T-helper 2 cell treated with Interferon-gamma antibody and Interleukin-4, amounts not matched to agents 100 ng/mL and 5 ng/mL, for 36 hours (primary cell): ENCODE measurements at regions not wholly inside any gene's neighbourhood (a gene's known extent, or its start where the extent isn't known, plus 50 kb on each side); places are given as distances from the start of the nearest gene placed in this dataset.

Experiments
- intact Hi-C: fragments of 100-400 bp; cut with micrococcal nuclease; formaldehyde crosslinking; loops from one replicate; pipeline ENCODE4 v1.15.1; 2023

DNA sequence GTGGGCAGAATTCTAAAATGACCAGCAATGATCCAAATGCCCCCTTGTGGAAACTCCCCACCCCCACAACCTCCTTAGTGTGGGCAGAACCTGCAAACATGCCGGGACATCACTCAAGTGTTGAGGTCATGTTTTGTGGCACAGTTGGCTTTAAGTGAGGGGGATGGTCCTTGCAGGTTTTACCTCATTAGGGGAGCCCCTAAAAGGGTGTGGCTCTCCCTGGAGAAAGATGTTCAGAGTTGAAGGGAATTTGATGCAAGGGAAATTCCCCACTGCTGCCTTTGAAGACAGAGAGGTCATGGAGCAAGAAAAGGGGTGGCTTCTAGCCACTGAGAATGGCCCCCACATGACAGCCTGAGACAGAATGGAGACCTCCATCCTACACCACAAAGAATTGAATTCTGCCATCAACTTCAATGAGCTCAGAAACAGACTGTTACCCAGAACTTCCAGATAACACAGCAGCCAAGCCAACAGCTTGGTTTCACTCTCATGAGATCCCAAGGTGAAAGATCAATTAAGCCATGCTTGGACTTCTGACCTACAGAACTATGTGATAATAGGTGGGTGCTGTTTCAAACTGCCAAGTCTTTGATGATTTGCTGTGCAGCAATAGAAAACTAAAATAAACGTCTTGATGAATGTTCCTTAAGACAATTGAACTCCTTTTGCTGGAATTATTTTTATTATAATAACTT, 103.4 kb downstream of the MED10 start:
- intact Hi-C loops = no loop called here

DNA sequence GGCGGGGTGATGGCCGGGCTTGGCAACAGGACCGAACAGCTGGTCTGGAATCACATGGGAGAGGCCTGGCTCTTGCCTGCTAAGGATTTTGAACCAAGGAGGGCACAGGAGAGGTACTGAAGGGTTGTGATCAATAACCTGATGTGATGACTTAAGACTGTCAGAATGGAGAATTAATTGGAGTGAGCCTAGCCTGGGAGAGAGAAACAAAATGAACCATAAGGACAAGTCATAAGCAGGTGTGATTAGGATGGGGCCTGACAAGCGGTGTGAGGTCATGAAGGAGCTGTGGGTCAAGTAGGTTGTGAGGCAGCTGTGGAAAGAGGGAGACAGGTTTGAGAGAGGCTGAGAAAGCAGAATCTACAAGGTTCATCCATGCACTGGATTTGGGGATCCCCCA, 104.6 kb downstream of the MED10 start:
- intact Hi-C loops = no loop called here

DNA sequence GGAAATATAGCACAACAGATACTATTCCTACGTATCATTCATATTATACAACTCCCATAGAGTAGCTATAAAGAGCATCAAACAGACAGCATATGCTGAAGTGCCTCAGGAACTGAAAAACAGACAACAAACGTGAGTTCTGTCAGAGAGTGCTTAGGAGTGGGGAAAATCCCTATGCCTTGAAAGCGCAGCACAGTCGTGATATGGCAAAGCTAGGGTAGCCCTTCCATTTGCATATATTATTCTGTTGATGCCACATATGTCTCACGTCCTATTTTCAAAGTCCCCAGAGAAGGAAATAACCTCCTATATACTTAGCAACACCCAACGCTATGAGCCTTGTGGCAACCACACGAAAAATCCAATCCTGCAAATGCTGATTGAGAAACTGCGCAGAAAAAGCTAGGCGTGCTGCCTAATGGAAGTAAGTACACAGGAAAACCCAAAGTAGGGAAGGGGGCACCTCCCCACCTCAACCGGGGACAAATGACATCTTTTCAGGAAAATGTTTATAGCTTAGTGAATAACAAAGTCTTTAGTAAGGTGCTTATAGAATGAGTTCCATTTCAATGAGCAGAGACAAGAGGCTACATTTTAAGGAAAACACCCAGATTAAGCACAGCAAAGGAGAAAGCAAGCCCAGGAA, 105.1 kb downstream of the MED10 start:
- intact Hi-C loops = no loop called here

DNA sequence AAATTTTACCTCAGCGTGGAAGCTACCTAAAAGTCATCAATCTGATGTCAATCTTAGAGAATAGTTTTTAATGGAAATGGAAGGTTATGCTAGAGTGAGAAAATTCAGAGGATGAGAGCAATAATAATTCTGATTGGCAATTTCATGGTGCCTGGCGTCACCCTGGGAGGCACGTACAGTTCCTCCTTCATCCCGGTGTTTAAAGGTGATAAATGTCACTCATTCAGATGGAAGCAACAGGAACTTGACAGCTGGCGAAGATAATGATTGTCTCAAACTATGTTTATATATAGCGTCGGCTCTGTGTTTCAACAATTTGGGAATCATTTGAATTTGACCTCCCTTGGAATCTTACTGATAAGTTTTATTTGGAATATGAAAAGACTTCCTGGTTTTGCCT, 108.4 kb downstream of the MED10 start:
- intact Hi-C loops = no loop called here

DNA sequence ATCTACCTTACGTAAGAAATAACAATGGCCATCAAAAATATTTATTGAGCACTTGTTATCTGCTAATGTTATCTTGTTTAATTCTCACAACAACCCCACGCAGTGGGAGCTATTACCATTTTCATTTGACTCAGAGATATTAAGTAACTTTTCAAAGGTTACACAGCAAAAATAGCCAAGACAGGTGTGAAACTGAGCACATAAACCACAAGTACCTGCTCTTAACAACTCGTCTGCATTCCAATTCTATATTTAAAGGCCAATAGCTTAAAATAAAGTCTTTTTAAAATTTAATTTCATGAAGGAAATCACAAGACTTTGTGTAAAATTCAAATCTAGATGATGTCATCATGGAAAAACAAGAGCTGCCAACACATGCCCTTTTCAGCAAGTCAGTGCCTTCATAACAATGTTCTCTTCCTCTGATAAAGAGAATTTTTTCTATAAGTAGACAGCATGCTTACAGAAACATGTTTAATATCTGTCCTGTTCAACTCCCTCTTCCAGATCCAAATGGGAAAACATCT, 111.6 kb downstream of the MED10 start:
- intact Hi-C loops = no loop called here

DNA sequence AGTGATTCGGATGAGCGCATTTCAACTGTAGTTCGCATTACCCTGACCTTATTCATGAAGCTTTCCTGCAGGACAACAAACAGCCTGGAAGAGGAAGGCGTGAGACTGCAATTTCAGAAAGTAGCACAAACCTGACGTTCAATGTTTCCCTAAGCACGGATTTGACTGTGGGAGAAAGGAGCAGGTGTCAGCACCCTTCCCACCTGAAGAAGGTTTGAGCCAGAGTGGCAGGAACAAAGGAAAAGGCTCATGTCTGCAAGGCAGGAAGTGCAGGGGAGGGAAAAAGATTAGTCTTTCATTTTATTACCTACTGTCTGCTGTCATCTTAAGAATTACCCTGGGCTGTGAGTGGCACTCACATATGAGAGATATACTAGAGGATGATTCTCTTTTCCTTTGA, 114.0 kb downstream of the MED10 start:
- intact Hi-C loops = no loop called here

DNA sequence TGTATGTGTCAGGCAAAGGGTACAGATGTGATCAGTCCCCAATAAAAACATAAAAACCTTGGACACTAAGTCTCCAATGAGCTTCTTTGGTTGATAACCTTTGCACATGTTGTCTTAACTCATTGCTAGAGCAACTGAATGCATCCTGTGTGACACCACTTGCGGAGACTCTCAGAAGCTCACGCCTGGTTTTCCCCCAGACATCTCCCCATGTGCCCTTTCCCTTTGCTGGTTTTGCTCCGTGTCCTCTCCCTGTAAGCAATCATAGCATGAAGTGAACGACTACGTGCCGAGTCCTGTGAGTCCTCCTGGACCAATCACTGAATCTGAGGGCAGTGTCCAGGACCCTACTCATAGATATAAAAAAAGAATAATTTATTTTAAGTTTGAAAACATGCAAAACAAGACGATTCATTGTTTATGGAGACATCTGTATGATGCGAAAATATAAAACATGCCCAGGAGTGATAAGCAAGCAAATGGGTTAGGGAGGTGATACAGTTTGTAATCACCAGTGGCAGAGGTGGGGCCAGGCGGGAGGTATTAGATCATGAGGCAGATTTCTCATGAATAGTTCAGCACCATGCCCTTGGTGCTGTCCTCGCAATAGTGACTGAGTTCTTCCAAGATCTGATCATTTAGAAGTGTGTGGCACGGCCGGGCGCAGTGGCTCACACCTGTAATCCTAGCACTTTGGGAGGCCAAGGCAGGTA, 115.5 kb downstream of the MED10 start:
- intact Hi-C loops = no loop called here

DNA sequence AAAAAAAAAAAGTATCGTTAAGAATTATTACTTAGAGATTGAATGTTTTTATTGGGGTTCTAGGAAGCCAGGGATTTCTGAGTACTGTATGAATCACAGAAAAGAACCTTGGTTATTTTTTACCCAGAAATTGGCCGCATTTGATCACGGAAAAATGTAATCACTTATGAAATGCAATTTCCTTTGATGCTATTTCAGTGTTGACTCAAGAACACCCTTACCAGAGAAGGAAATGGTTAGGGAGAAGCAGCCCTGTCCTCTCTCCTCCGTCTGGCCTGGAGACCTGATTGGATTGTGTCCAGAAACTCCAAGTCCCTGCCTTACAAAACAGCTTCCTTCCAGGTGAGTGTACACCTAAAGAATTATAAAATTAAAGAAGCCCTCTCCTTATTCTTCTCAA, 116.7 kb downstream of the MED10 start:
- intact Hi-C loops = no loop called here

DNA sequence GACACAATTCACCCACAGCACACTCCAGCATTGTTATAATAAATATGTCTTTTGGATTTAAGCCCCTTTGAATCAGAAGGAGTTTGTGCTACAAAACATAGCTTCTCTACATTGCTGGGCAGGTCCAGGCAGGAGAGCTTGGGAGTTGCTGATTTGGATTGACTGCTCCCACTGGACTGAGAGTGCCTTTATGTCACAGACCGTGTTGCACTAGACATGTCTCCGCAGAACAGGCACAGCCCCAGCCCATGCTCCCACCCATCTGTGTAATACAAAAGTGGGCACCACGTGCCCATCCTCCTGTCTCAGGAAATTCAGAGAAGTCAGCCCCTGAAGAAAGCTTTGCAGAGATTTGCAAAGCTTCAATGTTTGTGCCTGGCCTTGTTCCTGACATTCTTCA, 117.1 kb downstream of the MED10 start:
- intact Hi-C loops = no loop called here

DNA sequence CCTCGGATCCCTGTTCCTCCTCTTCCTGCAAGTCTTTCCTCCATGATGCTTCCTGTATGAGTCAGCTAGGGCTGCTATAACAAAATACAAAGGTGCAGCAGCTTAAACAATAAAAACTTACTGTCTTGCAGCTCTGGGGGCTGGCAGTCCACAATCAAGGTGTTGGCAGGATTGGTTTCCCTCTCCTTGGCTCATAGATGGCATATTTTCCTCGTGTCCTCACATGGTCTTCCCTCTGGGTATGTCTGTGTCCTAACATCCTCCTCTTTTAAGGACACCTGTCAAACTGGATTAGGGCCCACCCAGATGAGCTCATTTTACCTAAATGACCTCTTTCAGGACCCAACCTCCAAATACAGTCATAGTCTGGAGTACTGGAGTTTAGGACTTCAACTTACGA, 117.5 kb downstream of the MED10 start:
- intact Hi-C loops = no loop called here

DNA sequence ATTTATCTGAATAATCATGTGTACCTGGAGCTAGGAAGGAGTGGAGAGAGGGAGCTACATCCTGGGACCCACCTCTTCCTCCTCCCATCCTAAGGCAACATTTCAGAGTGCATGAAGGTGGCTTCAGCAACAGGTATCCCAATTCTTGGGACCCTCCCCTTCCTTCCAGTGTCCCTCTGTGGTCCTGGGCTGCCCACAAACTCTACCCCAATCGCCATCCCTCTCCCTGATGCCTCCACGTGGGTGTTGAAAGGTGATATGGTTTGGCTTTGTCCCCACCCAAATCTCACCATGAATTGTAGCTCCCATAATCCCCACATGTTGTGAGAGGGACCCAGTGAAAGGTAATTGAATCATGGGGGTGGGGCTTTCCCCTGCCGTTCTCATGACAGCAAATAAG, 121.4 kb downstream of the MED10 start:
- intact Hi-C loops = no loop called here

DNA sequence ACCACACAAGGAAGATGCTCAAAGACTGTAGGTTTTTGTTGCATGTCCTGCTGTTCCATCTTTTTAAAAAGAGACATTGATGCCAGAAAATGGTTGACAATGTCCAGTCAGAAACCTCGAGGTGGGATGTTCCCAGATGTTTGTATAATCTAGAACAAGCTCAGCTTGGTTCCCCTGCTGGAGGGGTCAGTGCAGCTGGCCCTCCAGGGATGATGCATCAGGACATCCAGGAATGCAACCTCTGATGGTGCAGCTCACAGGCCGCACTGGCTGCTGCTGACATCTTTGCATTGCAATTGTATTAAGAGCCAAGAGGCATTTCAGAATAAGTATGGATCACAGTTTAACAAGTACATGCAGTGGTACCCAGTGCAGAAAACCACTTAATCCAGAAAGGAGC, 122.4 kb downstream of the MED10 start:
- intact Hi-C loops = no loop called here

DNA sequence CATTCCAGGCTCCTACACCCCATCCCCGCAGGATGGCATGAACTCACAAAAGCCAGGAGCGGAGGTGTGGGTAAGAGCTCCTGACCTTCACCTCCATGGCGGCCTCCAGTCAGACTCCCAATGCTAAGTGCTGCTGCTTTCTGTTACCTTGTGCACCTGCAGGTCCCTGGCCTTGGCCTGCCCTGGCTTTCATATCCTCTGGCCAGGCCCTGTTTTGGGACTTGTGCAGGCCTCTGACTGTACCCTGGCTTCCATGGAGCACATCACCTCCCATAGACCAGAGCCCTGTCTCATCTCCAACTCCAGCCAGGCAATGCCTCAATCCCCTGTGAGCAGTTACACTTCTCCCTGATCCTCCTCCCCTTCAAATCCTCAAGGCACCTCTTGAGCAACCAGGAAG, 124.5 kb downstream of the MED10 start:
- intact Hi-C loops = no loop called here

DNA sequence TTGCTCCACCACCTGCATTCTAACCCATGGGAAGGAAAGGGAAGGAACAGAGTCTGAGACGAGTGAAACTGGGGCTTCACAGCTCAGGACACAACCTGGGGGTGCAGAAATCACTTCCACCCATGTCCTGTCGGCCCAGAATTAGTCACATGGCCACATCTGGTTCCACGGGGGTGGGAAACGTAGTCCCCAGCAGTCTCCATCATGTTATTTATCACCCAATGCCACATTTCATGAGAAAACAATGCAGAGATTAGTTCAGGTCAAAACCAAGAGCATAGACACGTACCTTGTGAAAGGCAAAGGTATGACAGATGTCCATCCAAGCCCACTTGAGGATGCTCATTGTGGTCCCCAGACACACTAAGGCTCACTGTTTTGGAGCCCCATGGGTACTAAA, 125.1 kb downstream of the MED10 start:
- intact Hi-C loops = no loop called here

DNA sequence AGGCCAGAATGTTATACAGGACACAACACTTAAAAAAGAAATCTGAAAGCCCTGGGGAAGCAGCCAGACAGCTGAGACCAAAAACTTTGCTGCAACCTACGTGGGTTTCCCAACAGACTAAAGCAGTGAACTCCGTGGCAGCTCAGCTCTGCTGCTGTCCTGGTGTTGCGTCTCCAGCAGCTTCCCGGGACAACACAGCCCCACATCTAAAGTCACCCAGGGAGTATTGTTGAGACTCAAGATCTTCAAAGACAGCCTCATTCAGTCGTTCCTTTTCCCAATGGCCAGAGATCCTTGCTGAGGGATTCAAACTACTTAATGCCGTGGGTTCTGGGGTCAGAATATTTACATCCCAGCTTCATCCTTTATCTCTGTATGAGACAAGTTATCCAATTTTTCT, 125.8 kb downstream of the MED10 start:
- intact Hi-C loops = no loop called here

DNA sequence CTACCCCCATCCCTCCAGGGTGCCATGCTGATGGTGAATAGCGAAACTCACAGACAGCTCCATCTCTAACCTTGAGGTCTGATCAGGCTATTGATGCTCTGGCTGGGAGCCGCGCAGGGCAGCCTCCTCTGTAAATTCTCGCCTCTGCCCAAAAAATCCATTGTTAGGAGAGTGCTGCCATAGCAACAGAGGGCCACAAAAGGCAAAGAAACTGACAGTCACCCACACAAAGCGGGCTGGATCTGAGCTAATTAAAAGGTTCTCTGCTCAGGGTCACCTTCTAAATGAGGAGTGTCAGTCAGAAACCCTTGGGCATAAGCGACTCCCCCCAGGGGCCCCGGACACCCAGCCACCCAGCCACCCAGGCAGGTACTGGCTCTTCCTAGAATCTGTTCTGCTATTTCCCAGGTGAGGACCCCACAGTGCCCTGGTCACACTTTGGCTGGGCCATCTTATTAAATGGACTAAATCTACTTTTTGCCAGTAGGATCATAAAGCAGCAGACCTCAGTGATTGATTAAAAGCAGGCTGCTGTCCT, 126.7 kb downstream of the MED10 start:
- intact Hi-C loops = no loop called here

DNA sequence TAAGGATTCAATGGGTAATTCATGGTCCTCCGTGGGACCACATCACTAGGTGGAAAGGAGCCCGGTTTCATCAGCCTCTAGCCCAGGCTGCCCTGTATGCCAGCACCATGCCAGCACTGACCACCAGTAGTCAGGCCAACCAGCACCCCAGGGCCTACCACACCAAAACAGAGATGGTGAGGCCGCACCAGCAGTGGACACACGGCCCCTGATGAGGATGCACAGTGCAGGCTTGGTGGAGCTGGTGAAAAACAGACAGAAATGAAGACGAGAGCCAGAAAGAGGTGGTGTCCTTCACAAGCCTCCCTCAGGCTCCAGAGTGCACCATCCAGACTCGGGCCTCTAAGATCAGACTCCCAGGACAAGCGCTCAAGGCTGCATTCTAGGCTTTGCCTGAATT, 128.2 kb downstream of the MED10 start:
- intact Hi-C loops = no loop called here

DNA sequence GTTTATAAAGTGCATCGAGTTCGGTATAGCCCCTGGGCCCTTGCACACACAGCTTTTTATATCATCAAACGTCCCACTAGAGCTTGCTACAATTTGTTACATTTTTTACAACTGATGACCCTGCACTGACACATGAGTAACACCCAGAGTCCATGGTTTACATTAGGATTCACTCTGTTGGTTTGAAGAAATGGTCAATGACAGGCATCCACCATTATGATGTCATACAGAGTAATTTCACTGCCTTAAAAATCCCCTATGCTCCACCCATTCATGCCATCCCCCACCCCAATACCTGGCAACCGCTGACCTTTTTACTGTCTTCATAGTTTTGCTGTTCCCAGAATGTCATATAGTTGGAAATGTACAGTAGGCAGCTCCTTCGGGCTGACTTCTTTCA, 130.2 kb downstream of the MED10 start:
- intact Hi-C loops = no loop called here

DNA sequence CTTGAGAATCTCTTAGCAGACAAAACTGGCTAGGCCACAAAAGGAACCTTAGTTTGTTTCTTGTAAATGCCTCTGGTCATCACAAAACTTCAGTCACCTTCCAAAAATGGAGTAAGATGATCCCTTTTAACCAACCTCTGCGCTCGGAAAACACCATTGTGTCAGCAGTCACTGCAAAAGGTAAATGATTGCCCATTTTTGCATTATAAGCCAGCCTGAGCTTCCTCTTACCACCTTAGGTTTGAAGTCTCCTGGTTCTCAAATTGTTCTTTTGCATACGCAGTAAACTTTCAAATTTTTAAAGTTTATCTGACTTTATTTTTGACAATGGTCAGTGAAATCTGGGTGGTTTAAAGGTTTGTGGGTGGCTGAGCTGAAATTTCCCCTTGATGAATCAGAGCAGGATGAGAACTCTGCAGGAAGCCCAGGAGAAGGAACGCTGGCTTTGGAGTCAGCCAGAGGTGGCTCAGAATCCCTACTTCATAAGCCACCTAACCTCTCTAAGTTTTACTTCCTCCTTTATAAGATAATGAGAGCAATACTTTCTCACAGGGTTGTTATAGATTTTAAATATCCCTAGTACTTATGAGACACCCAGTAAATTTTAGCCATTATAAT, 131.4 kb downstream of the MED10 start:
- intact Hi-C loops = no loop called here

DNA sequence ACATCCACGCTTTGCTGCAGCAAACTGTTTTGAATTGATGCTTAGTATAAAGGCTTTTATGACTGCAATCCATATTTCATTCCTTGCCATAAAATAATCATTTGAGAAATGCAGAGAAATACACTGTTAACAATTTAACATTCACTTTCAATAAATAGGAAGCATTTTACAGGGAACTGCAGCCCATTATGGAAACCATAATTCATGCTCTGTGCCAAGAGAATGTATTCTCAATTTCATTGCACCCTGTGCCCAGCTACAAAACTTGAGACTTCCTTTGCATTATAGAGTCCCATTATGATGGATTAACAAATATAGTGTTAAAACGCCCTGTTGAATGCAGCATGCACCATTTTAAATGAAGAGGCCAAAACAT, 134.0 kb downstream of the MED10 start:
- intact Hi-C loops = no loop called here

DNA sequence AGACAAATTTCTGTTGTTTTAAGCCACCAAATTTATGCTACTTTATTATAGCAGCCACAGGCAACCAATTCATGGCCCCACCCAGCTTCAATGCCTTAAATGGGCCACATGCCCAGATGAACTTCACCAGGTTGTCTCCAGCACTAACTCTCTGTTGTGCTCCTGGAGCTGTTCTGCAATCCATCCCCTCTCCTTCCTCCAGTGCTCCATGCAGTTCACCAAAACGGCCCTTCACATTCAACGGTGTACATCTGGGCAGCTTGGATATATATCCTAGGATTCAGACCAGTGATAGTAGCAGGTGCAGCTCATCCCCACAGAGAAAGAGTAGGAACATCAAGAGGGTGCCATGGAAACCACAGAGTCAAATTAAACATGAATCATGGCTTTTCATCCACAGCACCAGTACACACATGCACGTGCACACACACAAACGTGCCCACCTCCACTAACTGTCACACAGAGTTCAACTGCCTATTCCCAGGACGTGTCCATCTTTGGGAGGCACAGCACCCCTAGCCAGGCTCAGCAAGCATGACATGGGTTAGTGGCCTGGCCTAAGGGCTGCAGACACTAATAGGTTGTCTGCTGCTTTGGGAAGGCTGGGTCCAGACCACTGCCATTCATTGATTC, 134.5 kb downstream of the MED10 start:
- intact Hi-C loops = no loop called here
